ENCODE measurements at regions not wholly inside any gene's neighbourhood (a gene's known extent, or its start where the extent isn't known, plus 50 kb on each side); places are given as distances from the start of the nearest gene placed in this dataset.
A peak's percentile ranks its signal among the peaks of the same experiment; 100 is the strongest.

- H3K4me3 ChIP-seq (ENCODE audit: low read depth, low read length): no peak overlapping the region
- no peak for DNase-seq (ENCODE audit: low read depth)
- TF ChIP-seq, protein P1, sequence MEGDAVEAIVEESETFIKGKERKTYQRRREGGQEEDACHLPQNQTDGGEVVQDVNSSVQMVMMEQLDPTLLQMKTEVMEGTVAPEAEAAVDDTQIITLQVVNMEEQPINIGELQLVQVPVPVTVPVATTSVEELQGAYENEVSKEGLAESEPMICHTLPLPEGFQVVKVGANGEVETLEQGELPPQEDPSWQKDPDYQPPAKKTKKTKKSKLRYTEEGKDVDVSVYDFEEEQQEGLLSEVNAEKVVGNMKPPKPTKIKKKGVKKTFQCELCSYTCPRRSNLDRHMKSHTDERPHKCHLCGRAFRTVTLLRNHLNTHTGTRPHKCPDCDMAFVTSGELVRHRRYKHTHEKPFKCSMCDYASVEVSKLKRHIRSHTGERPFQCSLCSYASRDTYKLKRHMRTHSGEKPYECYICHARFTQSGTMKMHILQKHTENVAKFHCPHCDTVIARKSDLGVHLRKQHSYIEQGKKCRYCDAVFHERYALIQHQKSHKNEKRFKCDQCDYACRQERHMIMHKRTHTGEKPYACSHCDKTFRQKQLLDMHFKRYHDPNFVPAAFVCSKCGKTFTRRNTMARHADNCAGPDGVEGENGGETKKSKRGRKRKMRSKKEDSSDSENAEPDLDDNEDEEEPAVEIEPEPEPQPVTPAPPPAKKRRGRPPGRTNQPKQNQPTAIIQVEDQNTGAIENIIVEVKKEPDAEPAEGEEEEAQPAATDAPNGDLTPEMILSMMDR (IDR thresholded peaks at IDR 0.05; ENCODE audit: insufficient read depth, low read depth, low read length): no peak
Observed at GRCh38 chr9:1907465-1907864, 107.7 kb upstream of the SMARCA2 start.

DNA sequence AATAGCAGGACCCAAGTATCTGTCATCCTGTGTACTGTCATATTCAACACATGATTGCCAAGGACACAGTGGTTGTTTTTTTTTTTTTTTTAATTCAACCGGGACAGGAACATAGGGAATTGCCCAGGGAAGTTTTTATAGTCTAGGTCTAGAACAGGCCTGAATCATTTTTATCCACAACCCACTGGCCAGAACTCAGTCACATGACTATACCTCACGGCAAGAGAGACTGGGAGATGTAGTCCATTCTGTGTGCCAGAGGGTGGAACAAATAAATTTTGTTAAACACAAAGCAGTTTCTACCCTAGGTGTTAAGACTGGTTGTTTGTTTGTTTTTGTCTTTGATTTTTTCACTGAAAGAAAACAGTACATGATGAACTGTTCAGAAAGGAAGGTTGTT lies 105.8 kb upstream of the SMARCA2 start:
- TF ChIP-seq, protein P1 (IDR thresholded peaks at IDR 0.05; ENCODE audit: insufficient read depth, low read depth, low read length): no peak
- no peak overlapping the region for H3K4me3 ChIP-seq (ENCODE audit: low read depth, low read length)
- DNase-seq (ENCODE audit: low read depth): no peak

DNA sequence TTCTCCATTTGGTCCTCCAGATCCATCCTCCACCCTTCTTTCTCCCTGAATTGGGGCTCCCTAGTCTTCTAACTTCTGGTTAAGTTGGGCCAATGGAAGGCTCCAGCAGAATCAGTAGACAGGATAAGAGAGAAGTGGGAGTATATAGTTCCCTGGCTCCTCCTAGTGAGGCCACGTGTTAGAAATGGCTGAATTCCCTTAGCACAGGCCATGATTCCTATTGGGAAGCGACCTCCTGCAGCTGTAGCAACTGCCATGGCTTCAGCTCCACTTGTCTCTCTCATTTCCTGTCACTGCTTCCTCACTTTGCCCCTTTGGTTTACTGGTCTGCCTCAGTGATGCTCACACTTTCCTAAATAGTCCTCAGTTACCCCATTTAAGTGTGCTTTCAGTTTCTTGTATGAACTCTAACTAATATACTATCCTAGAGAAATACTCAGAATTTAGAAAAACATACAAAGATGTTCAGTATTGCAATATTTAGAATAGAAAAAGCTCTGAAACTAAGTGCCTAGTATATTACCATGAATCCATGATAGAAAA lies 104.8 kb upstream of the SMARCA2 start:
- no peak for DNase-seq (ENCODE audit: low read depth)
- TF ChIP-seq, protein P1 (IDR thresholded peaks at IDR 0.05; ENCODE audit: insufficient read depth, low read depth, low read length): no peak
- no peak overlapping the region for H3K4me3 ChIP-seq (ENCODE audit: low read depth, low read length)

GRCh38 chr9:1913631-1914330 lies 101.4 kb upstream of the SMARCA2 start:
- DNase-seq (ENCODE audit: low read depth): no peak
- H3K4me3 ChIP-seq (ENCODE audit: low read depth, low read length): no peak overlapping the region
- TF ChIP-seq, protein P1 (IDR thresholded peaks at IDR 0.05; ENCODE audit: insufficient read depth, low read depth, low read length): no peak

GRCh38 chr9:1916095-1916494 lies 99.1 kb upstream of the SMARCA2 start:
- TF ChIP-seq, protein P1 (IDR thresholded peaks at IDR 0.05; ENCODE audit: insufficient read depth, low read depth, low read length): no peak
- H3K4me3 ChIP-seq (ENCODE audit: low read depth, low read length): peak overlapping the region; percentile 37
- no peak for DNase-seq (ENCODE audit: low read depth)

GRCh38 chr9:1916655-1917054 lies 98.5 kb upstream of the SMARCA2 start:
- H3K4me3 ChIP-seq (ENCODE audit: low read depth, low read length): no peak overlapping the region
- TF ChIP-seq, protein P1 (IDR thresholded peaks at IDR 0.05; ENCODE audit: insufficient read depth, low read depth, low read length): no peak
- no peak for DNase-seq (ENCODE audit: low read depth)

Data from fibroblast of villous mesenchyme (primary cell).